Activated T-cell treated with anti-CD3 and anti-CD28 coated beads for 1 hour (primary cell): ENCODE measurements at regions not wholly inside any gene's neighbourhood (a gene's known extent, or its start where the extent isn't known, plus 50 kb on each side); places are given as distances from the start of the nearest gene placed in this dataset.

Source experiments
- DNase-seq: peaks from one replicate; pipeline ENCODE4 v3.0.0-alpha.2; 2020; ENCODE audit warnings: low read depth

DNA sequence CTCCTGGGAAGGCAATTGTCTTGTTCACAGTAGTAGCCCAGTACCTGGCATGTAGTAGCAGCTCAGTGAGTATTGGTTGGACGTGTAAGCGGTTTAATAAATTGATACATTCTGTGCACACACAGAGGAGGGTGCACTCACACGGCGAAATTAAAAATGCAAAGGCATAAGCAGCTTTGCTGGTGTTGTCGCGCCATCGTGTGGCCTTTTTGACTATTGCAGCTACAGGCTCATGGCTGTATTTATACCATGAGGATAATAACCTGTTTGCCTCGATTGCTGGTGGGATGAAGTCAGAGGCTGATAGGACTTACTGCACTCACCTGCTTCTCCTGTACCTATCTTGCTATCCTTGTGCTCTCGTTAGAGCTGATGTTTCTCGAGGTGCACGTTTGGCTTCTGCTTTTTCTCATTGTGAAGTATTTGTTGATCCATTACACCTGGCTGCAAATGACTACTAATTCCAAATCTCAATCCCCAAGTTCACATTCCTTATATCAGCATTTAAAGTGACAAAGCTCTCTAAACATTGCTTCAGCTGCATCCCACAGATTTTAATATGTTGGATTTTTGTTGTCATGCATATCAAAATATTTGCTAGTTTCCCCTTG is 61.5 kb downstream of the TBXT start:
- peak; percentile 56 for DNase-seq

DNA sequence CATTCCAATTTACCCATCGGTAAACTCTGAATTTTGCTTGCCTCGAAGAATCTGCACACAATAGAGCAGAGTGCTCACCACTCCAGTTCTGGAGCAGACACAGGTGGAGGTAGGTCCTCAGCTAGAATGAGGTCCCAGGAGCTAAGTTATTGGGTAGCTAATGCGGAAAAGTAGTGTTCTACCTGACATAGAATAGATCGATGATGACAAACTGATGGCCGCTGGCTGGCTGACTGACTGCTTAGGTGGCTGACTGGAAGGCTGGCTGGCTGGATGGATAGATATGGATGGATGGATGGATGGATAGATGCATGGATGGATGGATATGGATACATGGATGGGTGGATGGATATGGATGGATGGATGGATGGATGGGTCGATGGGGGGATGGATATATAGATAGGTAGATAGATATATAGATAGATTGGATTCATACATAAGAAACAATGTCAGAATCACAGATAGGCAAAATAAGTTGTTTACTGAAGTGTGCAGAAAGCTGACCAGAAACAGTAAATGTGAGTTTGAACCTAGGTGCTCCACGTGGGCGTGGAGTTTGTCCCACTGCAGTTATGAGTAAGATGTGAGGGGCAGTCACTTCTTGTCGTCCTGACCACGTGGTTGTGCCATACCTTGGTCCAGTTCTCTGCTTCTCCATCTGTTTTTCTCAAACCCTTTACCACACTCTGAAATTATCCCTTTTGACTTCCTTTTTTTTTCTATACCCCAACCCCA is 62.1 kb downstream of the TBXT start:
- DNase-seq = no peak

GRCh38 chr6:166104872-166105271 is 62.8 kb downstream of the TBXT start:
- DNase-seq = no peak

- DNase-seq = no peak
Observed at GRCh38 chr6:166104107-166104506, 63.5 kb downstream of the TBXT start.

DNA sequence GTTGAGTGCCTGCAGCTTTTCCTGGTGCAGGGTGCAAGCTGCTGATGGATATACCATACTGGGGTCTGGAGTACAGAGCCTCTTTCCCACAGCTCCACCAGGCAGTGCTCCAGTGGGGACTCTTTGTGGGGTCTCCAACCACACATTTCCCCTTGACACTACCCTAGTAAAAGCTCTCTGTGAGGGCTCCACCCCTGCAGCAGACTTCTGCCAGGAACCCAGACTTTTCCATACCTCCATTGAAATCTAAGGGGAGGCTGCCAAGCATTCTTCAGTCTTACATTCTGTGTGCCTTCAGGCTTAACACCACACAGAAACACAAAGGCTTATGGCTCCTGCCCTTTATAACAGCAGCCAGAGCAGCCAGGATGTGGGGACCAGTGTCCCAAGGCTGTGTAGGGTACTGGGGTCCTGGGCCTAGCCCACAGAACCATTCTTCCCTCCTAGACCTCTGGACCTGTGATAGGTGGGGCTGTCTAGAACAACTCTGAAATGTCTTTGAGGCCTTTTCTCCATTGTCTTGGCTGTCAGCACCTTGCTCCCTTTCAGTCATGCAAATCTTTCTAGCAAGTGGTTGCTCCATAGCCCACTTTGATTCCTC is 65.7 kb downstream of the TBXT start:
- DNase-seq = no peak

GRCh38 chr6:166097914-166098522 is 69.6 kb downstream of the TBXT start:
- peak; percentile 45 for DNase-seq

DNA sequence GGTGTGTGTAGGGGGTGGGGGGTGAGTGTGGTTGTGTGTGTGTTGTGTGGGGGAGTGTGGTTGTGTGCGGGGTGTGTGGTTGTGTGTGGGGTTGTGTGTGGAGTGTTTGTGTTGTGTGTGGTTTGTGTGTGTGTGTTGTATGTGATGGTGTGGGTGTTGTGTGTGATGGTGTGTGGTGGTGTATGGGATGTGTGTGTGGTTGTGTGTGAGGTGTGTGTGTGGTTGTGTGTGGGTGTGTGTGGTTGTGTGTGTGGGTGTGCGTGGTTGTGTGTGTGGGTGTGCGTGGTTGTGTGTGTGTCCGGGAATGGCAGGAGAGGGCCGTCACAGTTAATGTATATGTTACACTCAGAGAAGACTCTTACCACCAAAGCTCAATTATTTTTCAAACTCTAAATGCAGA is 79.8 kb downstream of the TBXT start:
- no peak for DNase-seq

DNA sequence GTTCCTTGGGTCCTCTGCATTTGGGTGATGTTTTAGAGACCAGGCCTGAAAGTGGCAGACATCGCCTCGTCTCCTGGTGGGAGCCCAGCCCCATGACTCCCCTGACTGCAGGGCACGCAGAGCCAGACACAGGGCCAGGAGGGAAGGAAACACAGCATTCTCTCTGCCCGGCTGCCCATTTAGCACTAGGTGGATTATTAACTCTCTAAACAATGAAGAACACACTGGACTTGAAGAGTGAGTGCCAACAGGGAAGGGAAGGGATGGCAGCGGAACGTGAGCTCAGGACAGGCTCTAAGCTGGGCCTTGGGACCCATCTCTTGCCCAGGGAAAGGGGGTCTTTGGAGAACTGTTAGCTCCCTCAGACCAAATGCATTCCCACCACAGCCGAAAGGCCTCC is 80.4 kb downstream of the TBXT start:
- no peak for DNase-seq

- no peak for DNase-seq
Observed at GRCh38 chr6:166085500-166085899, 82.2 kb downstream of the TBXT start.

- no peak for DNase-seq
Observed at GRCh38 chr6:166084951-166085350, 82.7 kb downstream of the TBXT start.

DNA sequence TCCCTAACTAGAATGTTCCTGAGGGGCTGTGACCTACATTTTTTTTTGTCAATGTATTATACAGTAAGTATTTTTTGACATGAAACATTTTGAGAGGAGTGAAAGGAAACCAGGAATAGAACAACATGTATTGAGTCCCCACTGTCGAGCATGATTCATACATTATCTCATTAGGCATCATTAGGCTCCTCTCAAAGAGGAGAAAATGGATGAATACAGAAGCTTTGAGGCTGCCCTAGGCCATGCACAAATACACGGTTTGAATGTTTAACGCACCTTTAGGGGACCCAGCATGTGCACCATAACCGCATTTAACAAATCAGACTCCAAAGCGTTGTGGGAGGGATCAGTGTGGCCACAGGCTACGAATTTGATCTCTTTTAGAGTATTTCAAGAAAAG is 87.8 kb downstream of the TBXT start:
- DNase-seq = no peak

GRCh38 chr6:166078294-166078693 is 89.4 kb downstream of the TBXT start:
- no peak for DNase-seq

DNA sequence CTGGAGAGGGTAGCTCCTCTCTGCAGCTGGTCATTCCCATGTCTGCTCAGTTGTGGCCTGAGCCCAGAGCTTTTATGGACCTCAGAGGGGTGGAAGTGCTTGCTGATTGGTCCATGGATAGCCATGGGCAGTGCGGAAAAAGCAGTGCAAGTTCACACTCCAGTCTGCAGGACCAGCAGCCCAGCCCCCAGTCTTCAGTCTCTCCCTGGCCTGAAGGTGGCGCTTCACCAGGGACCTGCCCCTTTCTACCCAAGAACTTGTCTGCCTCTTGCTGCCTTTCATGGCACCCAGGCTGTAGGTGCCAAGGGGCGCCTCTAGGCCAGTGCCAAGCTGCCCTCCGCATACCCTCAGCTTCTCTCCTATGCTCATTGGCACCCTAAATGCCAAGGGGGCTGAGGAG is 91.0 kb downstream of the TBXT start:
- no peak for DNase-seq

DNA sequence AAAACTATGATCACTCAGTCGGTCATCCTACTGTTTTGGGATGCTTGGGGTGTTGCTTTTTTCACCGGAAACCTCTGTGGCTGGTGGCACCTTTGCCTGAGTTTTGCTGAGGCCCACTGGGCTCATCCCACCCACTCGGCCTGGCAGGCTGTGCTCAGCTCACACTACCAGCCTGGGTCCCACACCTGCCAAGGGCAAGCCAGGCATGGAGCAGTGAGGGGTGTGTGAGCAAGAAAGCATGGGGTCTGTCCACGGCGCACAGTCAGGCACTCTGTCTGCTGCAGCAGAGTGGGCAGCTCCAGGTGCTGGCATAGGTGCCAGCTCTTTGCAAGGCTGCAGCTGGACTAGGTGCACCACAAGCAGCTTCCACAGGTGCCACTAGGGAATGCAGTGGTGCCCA is 91.7 kb downstream of the TBXT start:
- no peak for DNase-seq

GRCh38 chr6:166075186-166075585 is 92.5 kb downstream of the TBXT start:
- no peak for DNase-seq

- DNase-seq = no peak
Observed at GRCh38 chr6:166073082-166073481, 94.6 kb downstream of the TBXT start.

DNA sequence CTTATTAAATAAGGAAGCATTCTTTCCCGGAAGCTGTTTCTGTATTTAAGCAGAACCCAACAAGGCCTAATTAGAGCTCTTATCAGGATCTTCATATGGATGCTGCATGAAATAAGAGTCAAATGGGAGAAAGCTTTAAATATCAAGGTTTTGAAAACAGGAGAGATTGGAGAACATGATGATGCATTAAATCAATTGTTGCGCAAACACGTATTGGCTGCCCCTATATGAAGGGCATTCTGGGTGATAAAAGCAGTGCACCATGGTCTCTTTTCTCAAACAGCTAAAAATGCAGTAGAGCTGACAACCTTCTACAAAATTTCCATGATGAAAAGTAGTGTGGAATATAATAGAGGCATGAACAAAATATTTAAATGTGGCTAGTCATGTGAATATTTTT is 98.9 kb downstream of the TBXT start:
- no peak for DNase-seq

DNA sequence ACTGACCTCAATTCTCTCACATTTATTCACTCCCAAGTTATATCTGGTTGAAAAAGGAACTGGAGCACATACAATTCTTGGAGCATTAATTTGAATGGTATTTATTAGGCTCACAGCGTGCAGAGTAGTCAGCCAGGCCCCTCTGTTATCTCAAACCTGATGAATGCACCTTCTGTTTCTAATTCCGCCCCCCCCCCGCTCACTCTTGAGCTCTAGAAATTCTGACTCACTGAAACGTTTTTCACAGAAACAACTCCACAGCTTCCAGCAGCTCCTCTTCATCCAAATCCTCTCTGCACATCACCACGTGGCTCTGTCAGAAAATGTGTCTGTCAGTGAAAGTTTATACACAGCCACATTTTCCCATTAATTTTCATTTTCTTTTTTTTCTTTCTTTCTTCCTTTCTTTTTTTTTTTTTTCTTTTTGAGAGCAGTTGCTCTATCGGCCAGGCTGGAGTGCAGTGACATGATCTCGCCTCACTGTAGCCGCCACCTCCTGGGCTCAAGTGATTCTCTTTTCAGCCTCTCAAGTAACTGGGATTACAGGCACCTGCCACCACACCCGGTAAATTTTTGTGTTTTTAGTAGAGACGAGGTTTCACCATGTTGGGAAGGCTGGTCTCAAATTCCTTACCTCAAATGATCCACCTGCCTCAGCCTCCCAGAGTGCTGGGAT is 109.4 kb downstream of the TBXT start:
- DNase-seq = no peak

GRCh38 chr6:166057431-166057830 is 110.2 kb downstream of the TBXT start:
- no peak for DNase-seq

DNA sequence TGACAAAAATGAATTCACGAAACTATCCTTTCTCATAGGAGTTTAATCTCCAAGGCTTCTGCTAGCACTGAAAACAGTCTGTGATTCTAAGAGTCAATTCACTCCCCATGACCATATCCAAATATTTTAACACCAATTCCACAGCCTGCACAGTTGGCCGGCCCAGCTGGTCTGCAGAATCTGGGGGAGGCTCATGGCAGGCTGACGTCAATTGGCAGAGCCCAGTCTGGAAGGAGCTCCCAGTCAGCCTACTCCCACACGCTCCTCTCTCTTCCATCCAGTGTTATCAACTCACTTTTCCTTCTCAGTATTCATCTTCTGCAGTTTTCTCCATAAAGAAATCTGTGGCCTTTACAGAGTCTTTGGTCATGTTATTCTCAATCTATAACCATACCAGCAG is 111.0 kb downstream of the TBXT start:
- DNase-seq = no peak

GRCh38 chr6:166055801-166056200 is 111.8 kb downstream of the TBXT start:
- DNase-seq = no peak

GRCh38 chr6:166052837-166053236 is 114.8 kb downstream of the TBXT start:
- DNase-seq = no peak

DNA sequence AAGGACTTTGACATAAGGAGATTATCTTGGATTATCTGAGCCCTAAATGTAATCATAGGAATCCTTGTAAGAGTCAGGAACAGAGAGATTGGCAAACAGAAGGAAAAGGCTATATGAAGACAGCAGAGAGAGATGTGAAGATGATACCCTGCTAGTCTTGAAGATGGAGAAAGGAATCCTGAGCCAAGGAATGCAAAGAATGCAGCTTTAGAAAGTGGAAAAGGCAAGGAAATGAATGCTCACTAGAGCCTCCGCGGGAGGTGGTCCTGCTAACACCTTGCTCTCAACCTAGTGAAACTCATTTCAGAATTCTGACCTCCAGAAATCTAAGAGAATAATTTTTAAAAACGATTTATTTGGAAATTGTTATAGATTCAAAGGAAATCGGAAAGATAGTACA is 117.1 kb downstream of the TBXT start:
- DNase-seq = no peak
